HuH-7.5 (cell line): ENCODE measurements at regions not wholly inside any gene's neighbourhood (a gene's known extent, or its start where the extent isn't known, plus 50 kb on each side); places are given as distances from the start of the nearest gene placed in this dataset.

ENCODE experiments used
- DNase-seq: peaks from one replicate; pipeline ENCODE4 v3.0.0; 2011; ENCODE audit warnings: low spot score

GRCh38 chr12:124726596-124727263, 136.9 kb downstream of the SCARB1 start:
- DNase-seq, result no peak

DNA sequence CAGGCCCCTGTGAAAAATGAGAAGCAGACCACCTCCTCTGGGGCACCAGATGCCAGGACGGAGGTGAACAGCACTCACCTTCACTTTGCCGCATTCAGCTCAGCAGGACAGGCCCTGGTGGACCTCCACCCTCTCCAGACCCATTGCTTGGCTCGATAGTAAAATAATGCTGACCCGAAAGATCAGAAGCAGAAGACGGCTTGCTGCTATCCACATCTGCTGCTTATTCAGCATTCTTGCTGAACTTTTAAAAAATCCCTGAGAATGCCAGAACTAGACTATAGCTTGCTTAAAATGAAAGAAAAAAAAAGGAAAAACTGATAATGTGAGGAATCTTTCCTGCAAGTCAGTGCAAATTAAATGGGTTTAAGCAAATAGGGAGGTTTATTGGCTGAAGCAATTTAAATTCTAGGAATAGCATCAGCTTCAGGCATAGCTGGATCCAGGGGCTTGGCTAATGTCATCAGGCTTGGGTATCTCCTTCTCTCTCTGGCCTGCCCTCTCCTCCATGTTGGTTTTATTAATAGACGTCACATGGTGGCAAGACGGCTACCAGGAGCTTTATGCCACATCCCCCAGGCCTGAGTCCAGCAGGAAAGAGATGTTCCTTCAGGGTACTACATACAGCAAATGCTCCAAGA, 137.9 kb downstream of the SCARB1 start:
- DNase-seq, result no peak

DNA sequence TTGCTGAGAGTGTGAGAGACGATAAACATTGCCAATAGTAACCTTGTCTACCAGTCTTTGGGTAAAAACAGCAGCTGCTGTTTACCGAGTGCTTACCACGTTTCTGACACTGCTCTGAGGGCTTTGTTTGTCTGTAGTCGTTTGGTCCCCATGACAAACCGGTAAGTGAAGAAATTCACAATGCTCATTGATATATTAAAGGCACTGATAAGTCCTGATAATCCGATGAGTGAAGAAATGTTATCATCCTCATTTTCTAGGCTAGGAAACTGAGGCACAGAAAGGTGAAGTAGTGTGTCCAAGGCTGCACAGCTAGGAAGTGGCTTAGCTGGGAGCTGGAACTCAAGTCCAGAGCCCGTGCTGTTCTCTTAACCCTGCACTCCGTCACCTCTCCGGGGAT, 138.6 kb downstream of the SCARB1 start:
- DNase-seq, result no peak

DNA sequence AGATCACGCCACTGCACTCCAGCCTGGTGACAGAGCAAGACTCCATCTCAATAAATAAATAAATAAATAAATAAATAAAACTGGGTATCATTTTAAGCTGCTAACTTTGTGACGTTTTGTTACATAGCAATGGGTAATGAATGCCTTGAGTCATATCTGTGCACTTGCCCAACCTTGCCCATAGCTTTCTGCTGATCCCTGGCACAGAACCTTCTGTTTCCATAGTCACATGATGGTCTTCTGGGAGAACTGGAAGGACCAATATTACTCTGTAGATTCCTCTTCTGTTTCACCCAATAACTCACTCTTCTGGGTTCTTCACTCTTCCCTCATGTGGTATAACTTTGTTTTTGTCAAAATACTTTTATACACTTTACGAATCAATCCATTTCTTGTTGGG, 140.8 kb downstream of the SCARB1 start:
- no peak for DNase-seq

DNA sequence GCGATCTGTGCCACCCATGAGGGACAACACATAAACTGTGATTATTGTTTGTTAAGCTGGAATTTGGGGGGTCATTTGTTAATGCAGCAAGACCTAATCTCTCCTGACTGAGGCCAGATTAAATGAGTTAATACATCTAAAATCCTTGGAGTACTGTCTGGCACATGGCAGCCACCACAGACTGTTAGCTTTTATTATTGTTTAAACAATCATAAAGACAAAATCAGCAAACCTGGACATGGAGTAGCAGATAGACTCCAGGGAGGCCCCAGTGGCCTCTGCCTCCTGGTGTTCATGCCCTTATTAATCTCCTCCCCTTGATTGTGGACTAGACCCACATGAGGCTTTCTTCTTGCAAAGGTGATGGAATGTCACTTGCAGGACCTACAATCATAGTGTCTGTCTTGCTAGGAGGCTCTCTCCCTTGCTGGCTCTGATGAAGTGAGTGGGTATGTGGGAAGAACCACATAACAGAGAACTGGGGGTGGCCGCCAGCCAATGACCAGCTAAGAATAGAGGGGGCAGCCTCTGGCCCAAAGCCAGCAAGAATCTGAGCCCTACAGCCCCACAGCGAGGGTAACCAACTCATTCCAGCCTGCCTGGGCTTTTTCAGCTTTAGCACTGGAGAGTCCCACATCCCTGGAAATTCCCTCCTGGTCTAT, 142.0 kb downstream of the SCARB1 start:
- no peak for DNase-seq

DNA sequence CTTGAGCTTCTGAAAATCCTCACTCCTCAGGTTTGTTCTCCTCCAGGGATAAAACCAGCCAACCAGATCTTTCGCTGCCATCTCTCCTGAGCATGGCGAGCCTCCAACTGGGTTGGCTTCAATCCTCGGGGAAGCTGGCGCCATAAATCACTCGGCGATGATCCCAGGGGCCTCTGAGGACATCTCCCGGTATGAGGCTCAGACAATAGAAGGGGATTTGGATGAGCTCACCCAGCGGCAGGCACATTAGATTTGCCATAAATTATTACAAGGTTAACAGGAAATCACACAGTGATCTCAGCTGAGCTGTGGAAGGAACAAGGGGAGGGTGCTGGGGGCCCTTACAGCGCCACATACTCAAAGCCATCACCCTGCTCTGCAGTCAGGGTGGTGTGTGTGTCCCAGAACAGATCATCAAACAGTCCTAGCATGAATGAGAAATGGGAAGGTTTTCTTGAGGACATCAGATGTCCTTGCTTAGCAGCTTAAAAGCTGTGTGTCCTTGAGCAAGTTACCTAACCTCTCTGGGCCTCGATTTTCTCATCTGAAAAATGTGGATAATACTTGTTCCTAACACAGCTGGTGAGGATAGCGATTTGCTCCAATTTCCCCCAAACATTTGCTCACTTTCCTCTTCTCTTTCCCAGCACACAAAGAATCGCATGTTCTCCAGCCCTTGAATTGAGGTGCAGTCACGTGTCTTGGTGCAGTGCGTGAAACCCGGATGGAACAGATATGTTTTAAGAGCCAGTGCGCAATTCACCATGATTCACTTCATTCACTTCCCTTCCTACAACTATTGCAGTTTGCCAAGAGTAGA, 142.8 kb downstream of the SCARB1 start:
- DNase-seq, result no peak

- no peak for DNase-seq
These were observed 143.5 kb downstream of the SCARB1 start for GRCh38 chr12:124720004-124720680.

GRCh38 chr12:124719231-124719630, 144.4 kb downstream of the SCARB1 start:
- no peak for DNase-seq

DNA sequence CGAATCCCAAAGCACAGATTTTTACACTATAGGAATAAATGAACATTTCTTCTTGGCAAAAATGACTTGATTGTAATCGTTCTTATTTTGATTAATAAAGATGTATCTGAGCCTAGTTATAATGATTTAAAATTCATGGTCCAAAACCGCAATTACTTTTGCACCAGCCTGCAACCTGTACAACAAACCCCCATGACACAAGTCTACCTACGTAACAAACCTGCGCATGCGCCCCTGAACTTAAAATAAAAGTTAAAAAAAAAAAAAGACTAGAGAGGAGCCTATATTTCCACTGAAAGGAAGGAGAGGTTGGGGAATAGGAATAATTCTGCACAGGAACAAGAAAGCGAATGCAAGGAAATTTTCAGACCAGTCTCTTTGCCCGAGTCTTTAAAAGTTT, 145.2 kb downstream of the SCARB1 start:
- no peak for DNase-seq

DNA sequence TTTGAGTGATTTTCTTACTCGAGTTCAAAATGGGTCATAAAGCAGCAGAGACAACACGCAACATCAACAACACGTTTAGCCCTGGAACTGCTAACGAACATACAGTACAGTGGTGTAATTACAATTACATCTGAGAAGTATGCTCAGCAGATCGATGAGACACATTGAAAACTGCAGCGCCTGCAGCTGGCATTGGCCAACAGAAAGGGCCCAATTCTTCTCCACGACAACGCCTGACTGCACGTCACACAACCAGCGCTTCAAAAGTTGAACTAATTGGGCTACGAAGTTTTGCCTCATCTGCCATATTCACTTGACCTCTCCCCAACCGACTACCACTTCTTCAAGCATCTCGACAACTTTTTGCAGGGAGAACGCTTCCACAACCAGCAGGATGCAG, 145.6 kb downstream of the SCARB1 start:
- DNase-seq, result no peak

GRCh38 chr12:124717318-124717717, 146.3 kb downstream of the SCARB1 start:
- DNase-seq, result no peak

- DNase-seq, result no peak
These were observed 147.2 kb downstream of the SCARB1 start for GRCh38 chr12:124716208-124717130.

- no peak for DNase-seq
These were observed 147.9 kb upstream of the NCOR2 start for GRCh38 chr12:124715121-124715990.

DNA sequence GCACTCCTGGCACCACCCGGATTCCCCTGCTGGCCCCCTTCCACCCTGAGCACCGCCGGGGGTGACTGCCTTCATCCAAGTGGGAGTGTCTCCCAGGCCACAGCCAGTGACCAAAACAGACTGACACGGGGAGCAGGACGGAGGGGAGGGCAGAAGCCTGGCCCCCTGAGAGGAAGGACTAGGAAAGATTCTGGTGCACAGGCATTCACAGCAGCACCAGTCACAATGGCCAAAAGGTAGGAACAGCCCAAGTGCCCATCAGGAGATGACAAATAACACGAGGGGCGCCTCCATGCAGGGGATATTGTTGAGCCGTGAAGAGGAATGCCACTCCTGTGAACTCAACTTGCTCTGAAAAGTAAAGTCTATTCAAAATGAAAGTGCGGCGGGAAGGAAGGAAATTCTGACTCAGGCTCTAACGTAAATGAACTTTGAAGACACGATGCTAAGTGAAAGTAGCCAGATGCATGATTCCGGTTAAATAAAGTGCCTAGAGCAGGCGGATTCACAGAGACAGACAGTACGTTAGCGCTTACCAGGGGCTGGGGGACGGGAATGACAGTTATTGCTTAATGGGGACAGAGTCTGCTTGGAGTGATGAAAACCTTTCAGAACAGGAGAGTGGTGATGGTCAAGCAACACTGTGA, 146.1 kb upstream of the NCOR2 start:
- DNase-seq, result no peak

DNA sequence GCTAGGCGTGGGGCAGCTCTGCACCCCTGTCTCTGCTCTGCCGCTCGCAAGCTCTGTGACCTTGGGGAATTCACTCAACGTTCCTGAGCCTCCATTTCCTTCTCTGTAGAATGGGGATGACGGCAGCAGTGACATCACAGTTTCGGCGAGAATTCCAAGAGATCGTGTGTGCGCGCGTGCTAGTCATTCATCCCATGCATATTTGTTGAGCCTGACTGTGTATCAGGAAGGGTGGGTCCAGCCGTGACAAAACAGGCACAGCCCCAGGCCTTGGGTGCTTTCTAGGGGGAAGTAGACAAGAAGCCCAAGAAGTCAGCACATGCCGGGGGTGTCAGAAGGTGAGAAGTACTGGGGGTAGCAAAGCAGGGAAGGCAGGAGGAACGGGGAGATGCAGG, 145.6 kb upstream of the NCOR2 start:
- no peak for DNase-seq

GRCh38 chr12:124711344-124711743, 143.9 kb upstream of the NCOR2 start:
- DNase-seq, result no peak

DNA sequence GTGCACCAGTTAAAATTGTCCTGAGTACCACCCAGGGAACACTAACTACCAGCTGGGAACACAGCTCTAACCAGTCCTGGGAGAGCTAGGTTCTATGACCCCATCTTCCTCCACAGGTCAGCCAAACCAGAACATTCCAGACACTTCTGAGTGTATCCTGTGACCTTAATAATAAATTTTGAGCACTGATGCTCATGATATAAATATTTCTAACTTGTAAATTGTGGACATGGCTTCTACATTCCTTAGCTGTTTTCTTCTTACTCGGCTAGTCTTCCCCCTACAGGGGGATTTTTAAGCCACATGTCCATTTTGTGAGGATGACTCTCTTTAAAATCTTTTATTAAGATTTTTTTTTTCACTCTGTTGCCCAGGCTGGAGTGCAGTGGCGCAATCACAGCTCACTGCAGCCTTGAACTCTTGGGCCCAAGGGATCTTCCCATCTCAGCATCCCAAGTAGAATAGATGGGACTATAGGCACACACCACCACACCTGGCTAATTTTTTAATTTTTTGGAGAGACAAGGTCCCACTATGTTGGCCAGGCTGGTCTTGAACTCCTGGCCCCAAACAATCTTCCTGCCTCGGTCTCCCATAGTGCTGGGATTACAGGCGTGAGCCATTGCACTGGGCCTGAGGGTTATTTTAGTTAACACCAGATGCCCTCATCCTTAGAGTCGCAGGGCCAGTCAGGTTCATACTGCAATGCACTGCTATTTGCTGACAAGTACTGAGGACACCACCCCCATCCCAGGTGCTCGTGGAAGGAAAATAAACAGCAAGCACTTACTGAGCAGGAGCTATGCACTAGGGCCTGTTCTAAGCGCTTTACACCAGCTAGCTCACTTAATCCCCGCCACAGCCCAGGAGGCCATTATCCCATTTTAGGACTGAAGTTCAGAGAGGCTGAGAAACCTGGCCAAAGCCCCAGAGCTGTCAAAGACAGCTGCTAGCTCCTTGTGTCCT, 142.6 kb upstream of the NCOR2 start:
- no peak for DNase-seq

DNA sequence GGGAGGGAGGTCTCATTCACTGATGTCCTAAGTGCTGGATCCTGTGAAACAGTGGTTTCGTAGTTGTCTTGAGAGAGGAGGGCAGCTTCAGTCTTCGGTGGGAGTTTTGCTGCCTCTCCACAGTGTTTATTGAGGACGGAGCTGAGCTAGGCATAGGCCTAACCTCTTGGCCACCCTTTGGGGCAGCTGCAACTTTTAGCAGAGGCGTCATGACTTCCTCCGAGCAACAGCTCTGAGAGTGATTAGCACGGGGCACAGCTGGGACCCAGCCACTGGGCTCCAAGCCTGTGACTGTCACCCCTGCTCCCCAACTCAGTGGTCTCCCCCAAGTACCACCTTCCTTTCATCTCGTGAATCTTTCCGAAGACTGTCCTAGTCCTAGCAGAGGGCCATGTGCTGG, 139.9 kb upstream of the NCOR2 start:
- DNase-seq, result no peak
